Spleen (tissue), 11 donors: ENCODE measurements at regions not wholly inside any gene's neighbourhood (a gene's known extent, or its start where the extent isn't known, plus 50 kb on each side); places are given as distances from the start of the nearest gene placed in this dataset.
A peak's percentile ranks its signal among the peaks of the same experiment; 100 is the strongest.

Experiments
- DNase-seq: peaks from one replicate; pipeline ENCODE4 v3.0.0-alpha.2; 2020
- H3K27ac ChIP-seq, 8 donors: fragments of 200-600 bp; sonication (generic) in 7 of 8; 1 replicate in 4 of 8; 2 replicates in 4 of 8; pipeline versions ENCODE4 v1.5.0 to v1.8.0; 2016 to 2021; ENCODE audit warnings: inconsistent platforms in 4 of 8, mild to moderate bottlenecking in 4 of 8, moderate library complexity in 1 of 8
- H3K27me3 ChIP-seq, 7 donors: fragments of 200-600 bp; sonication (generic) in 6 of 7; replicated peaks in 1 of 7; 1 replicate in 4 of 7; 2 replicates in 3 of 7; pipeline versions ENCODE4 v1.5.0 to v1.8.0; 2016 to 2021; ENCODE audit warnings: inconsistent platforms in 3 of 7, mild to moderate bottlenecking in 1 of 7
- H3K36me3 ChIP-seq, 6 donors: fragments of 200-600 bp; sonication (generic) in 5 of 6; 1 replicate in 4 of 6; 2 replicates in 2 of 6; pipeline versions ENCODE4 v1.5.0 to v1.8.0; 2016 to 2021; ENCODE audit warnings: inconsistent platforms in 2 of 6
- H3K4me1 ChIP-seq, 6 donors: fragments of 200-600 bp; sonication (generic) in 5 of 6; 1 replicate in 3 of 6; 2 replicates in 3 of 6; pipeline versions ENCODE4 v1.5.0 to v1.8.0; 2016 to 2021; ENCODE audit warnings: inconsistent platforms in 3 of 6
- H3K4me3 ChIP-seq, 8 donors: fragments of 200-600 bp; sonication (generic) in 7 of 8; 1 replicate in 4 of 8; 2 replicates in 4 of 8; pipeline versions ENCODE4 v1.5.0 to v1.8.0; 2016 to 2021; ENCODE audit warnings: inconsistent platforms in 4 of 8, mild to moderate bottlenecking in 4 of 8, moderate library complexity in 2 of 8
- H3K9me3 ChIP-seq, 8 donors: fragments of 200-600 bp; sonication (generic) in 7 of 8; 1 replicate in 4 of 8; 2 replicates in 4 of 8; pipeline versions ENCODE4 v1.5.0 to v1.8.0; 2016 to 2021; ENCODE audit warnings: inconsistent platforms in 4 of 8
- POLR2A ChIP-seq, 3 donors: fragments of 450-650 bp; IDR thresholded peaks; one replicate each; pipeline ENCODE4 v1.5.1; 2017; ENCODE audit warnings: antibody characterized with exemption in 3 of 3, mild to moderate bottlenecking in 1 of 3
- POLR2AphosphoS5 ChIP-seq, 3 donors: sonication (generic); formaldehyde crosslinking; IDR thresholded peaks; one replicate each; pipeline ENCODE4 v1.5.1; 2017; ENCODE audit warnings: antibody characterized with exemption in 3 of 3
- WGBS, 5 donors: extraction: QIAGEN DNeasy Blood & Tissue Kit in 3 of 5; methylation state at CpG; one replicate each; pipeline versions ENCODE4 v1.1.5 to v1.1.7; 2013 to 2018; 5-methylcytosine and 5-hydroxymethylcytosine counted together
- intact Hi-C: fragments of 100-400 bp; cut with DNase I; formaldehyde crosslinking; loops from one replicate; pipeline ENCODE4 v1.15.0; 2023; ENCODE audit warnings: low total_unique reads
- TF ChIP-seq, protein P1 (sequence below), 11 experiments: fragments of 200-600 bp in 7 of 11; fragments of 450-650 bp in 4 of 11; sonication (generic) in 4 of 11; IDR thresholded peaks in 8 of 11; conservative IDR thresholded peaks in 3 of 11; 1 replicate in 7 of 11; 2 replicates in 4 of 11; pipeline versions ENCODE4 v1.4.0 to v1.8.0; 2016 to 2021; ENCODE audit warnings: antibody characterized with exemption in 11 of 11, inconsistent platforms in 4 of 11, mild to moderate bottlenecking in 1 of 11
- donor health status: healthy with polysubstance abuse.
- donor health status: DM: no; HTN: no; CAD: no; lungs with moderate emphysema.
- donor health status: DM: no; HTN: no; CAD: no.
- donor health status: Bipolar disorder and iron deficiency.
- donor health status: healthy.
- donor health status: DM: no; HTN: no; CAD: no.
- donor health status: DM: yes; HTN: yes; CAD: no.

- intact Hi-C loops = no loop called here
- peak; percentile 63 for DNase-seq
- Histone ChIP-seq H3K36me3 (no peaks in the 10 kb centered on the region), H3K4me3 (no peak overlapping the region), H3K4me1 (no peaks in the 10 kb centered on the region), H3K9me3 (peaks cover 0 to 34% (median 24%) of the 10 kb centered on the region in 8 donors), H3K27me3 (peaks cover 0 to 58% (median 0%) of the 10 kb centered on the region in 7 donors), H3K27ac (no peak overlapping the region)
- WGBS, 5 donors = 79 to 85% (median 81%) methylated on average over 10 to 16 of the region's 16 CpGs
- TF ChIP-seq POLR2AphosphoS5 (IDR thresholded peaks at IDR 0.05) (no peak), POLR2A (IDR thresholded peaks at IDR 0.05) (no peak)
- TF ChIP-seq, protein P1, sequence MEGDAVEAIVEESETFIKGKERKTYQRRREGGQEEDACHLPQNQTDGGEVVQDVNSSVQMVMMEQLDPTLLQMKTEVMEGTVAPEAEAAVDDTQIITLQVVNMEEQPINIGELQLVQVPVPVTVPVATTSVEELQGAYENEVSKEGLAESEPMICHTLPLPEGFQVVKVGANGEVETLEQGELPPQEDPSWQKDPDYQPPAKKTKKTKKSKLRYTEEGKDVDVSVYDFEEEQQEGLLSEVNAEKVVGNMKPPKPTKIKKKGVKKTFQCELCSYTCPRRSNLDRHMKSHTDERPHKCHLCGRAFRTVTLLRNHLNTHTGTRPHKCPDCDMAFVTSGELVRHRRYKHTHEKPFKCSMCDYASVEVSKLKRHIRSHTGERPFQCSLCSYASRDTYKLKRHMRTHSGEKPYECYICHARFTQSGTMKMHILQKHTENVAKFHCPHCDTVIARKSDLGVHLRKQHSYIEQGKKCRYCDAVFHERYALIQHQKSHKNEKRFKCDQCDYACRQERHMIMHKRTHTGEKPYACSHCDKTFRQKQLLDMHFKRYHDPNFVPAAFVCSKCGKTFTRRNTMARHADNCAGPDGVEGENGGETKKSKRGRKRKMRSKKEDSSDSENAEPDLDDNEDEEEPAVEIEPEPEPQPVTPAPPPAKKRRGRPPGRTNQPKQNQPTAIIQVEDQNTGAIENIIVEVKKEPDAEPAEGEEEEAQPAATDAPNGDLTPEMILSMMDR (IDR thresholded peaks at IDR 0.05 in 8 of 11, conservative IDR thresholded peaks at IDR 0.05 in 3 of 11) = no peak
These were observed 115.9 kb downstream of the CPZ start for GRCh38 chr4:8708401-8709021.

- Histone ChIP-seq H3K36me3 (no peaks in the 10 kb centered on the region), H3K27ac (no peak overlapping the region), H3K4me3 (no peak overlapping the region), H3K9me3 (peaks cover 0 to 21% (median 11%) of the 10 kb centered on the region in 8 donors), H3K27me3 (peaks cover 0 to 71% (median 0%) of the 10 kb centered on the region in 7 donors), H3K4me1 (no peaks in the 10 kb centered on the region)
- intact Hi-C loops = no loop called here
- WGBS, 5 donors = 50 to 64% (median 55%) methylated on average over 15 of the region's 15 CpGs
- DNase-seq = peak; percentile 45
- TF ChIP-seq POLR2A (IDR thresholded peaks at IDR 0.05) = no peak
- TF ChIP-seq, protein P1 (IDR thresholded peaks at IDR 0.05 in 8 of 11, conservative IDR thresholded peaks at IDR 0.05 in 3 of 11) = no peak
- no peak for TF ChIP-seq POLR2AphosphoS5 (IDR thresholded peaks at IDR 0.05)
These were observed 114.6 kb downstream of the CPZ start for GRCh38 chr4:8707045-8707781.

GRCh38 chr4:8706216-8707044 is 113.9 kb downstream of the CPZ start:
- H3K4me1 ChIP-seq = no peaks in the 10 kb centered on the region
- intact Hi-C loops = no loop called here
- H3K9me3 ChIP-seq = peaks cover 0 to 14% (median 3%) of the 10 kb centered on the region in 8 donors
- no peak overlapping the region for H3K4me3 ChIP-seq
- no peaks in the 10 kb centered on the region for H3K36me3 ChIP-seq
- 55 to 66% (median 64%) methylated on average over 21 of the region's 21 CpGs for WGBS, 5 donors
- TF ChIP-seq POLR2AphosphoS5 (IDR thresholded peaks at IDR 0.05) (no peak), POLR2A (IDR thresholded peaks at IDR 0.05) (no peak)
- TF ChIP-seq, protein P1 (IDR thresholded peaks at IDR 0.05 in 8 of 11, conservative IDR thresholded peaks at IDR 0.05 in 3 of 11) = no peak
- peaks cover 0 to 78% (median 3%) of the 10 kb centered on the region in 7 donors for H3K27me3 ChIP-seq
- no peak overlapping the region for H3K27ac ChIP-seq
- DNase-seq = peak; percentile 54
